IMR-90 (cell line): ENCODE measurements at regions not wholly inside any gene's neighbourhood (a gene's known extent, or its start where the extent isn't known, plus 50 kb on each side); places are given as distances from the start of the nearest gene placed in this dataset.
"Not testable (repeated sequence)": the region's sequence is repeated elsewhere in the genome, so short reads cannot be mapped to it uniquely, and the experiment has no call there.

Experiments used
- ATAC-seq: fragments of 200-7000 bp; cut with Tn5 transposase; 2 replicates; pipeline ENCODE4 v1.9.1; 2020; ENCODE audit warnings: low read depth, mild to moderate bottlenecking, moderate library complexity
- BruUV-seq: library from RNA; stranded (reverse); fragments of 400-500 nt; replicated peaks from 2 replicates; lab custom pipeline; 2021; lab: Mats Ljungman, UMichigan
- CTCF ChIA-PET: fragments of 300-600 bp; formaldehyde crosslinking; extraction: SDS; loops from one replicate; lab custom pipeline; 2021; ENCODE audit warnings: antibody characterized with exemption; lab: Yijun Ruan, JAX
- POLR2A ChIA-PET: fragments of 300-600 bp; sonication (Branson Sonifier 250); formaldehyde crosslinking; loops from one replicate; lab custom pipeline; 2022; ENCODE audit warnings: antibody characterized with exemption; ENCODE audit not compliant: unreplicated experiment; lab: Charles Lee
- DNase-seq: peaks from one replicate; pipeline ENCODE4 v3.0.0; 2013
- H2AFZ ChIP-seq: replicated peaks from 2 replicates; pipeline ENCODE3; 2013; ENCODE audit warnings: low read length, mild to moderate bottlenecking; ENCODE audit not compliant: poor library complexity
- H2AK5ac ChIP-seq: 2 replicates; pipeline ENCODE4 v1.6.1; 2013; ENCODE audit warnings: low read depth, low read length, inconsistent platforms
- H2AK9ac ChIP-seq: replicated peaks from 2 replicates; pipeline ENCODE3; 2013; ENCODE audit warnings: mild to moderate bottlenecking, low read depth, low read length, moderate library complexity; ENCODE audit not compliant: poor library complexity
- H2BK120ac ChIP-seq: 2 replicates; pipeline ENCODE4 v1.6.1; 2013; ENCODE audit warnings: low read depth, low read length, inconsistent platforms
- H2BK15ac ChIP-seq: 3 replicates; pipeline ENCODE4 v1.6.1; 2013; ENCODE audit warnings: low read depth, low read length, inconsistent platforms
- H2BK20ac ChIP-seq: 2 replicates; pipeline ENCODE4 v1.6.1; 2013; ENCODE audit warnings: low read depth, mild to moderate bottlenecking, inconsistent platforms, low read length, moderate library complexity
- H2BK5ac ChIP-seq: 2 replicates; pipeline ENCODE4 v1.6.1; 2013; ENCODE audit warnings: mild to moderate bottlenecking, low read depth, low read length, inconsistent platforms; ENCODE audit not compliant: poor library complexity, severe bottlenecking
- H3K14ac ChIP-seq: replicated peaks from 2 replicates; pipeline ENCODE4 v1.6.1; 2013; ENCODE audit warnings: low read depth, low read length, inconsistent platforms
- H3K18ac ChIP-seq: 2 replicates; pipeline ENCODE4 v1.6.1; 2013; ENCODE audit warnings: low read depth, low read length, control low read depth
- H3K23ac ChIP-seq: 2 replicates; pipeline ENCODE4 v1.6.1; 2013; ENCODE audit warnings: low read depth, low read length, inconsistent platforms
- H3K27ac ChIP-seq: 2 replicates; pipeline ENCODE4 v1.5.1; 2013; ENCODE audit warnings: mild to moderate bottlenecking, control low read depth, low read length; ENCODE audit not compliant: insufficient read depth
- H3K27me3 ChIP-seq: 2 replicates; pipeline ENCODE4 v1.6.1; 2013; ENCODE audit warnings: low read length; ENCODE audit not compliant: control insufficient read depth, insufficient read depth
- H3K36me3 ChIP-seq: 2 replicates; pipeline ENCODE4 v1.6.1; 2013; ENCODE audit warnings: low read length, mixed read lengths; ENCODE audit not compliant: control insufficient read depth, insufficient read depth
- H3K4ac ChIP-seq: 2 replicates; pipeline ENCODE4 v1.6.1; 2013; ENCODE audit warnings: low read depth, low read length, inconsistent platforms
- H3K4me1 ChIP-seq: 2 replicates; pipeline ENCODE4 v1.6.1; 2013; ENCODE audit warnings: low read length, mixed read lengths; ENCODE audit not compliant: control insufficient read depth, insufficient read depth
- H3K4me2 ChIP-seq: 2 replicates; pipeline ENCODE4 v1.6.1; 2013; ENCODE audit warnings: low read depth, mild to moderate bottlenecking, control low read depth, low read length, moderate library complexity
- H3K4me3 ChIP-seq: 2 replicates; pipeline ENCODE4 v1.5.1; 2013; ENCODE audit warnings: low read depth, mild to moderate bottlenecking, control low read depth, low read length, moderate library complexity; ENCODE audit not compliant: insufficient read depth
- H3K56ac ChIP-seq: 2 replicates; pipeline ENCODE4 v1.6.1; 2013; ENCODE audit warnings: low read length, inconsistent platforms; ENCODE audit not compliant: insufficient read depth; ENCODE audit errors: extremely low read depth
- H3K79me1 ChIP-seq, 2 experiments: 2 replicates each; pipeline ENCODE4 v1.6.1; 2013; ENCODE audit warnings: low read length in 2 of 2, inconsistent platforms in 1 of 2, low read depth in 1 of 2
- H3K9ac ChIP-seq: 2 replicates; pipeline ENCODE4 v1.6.1; 2013; ENCODE audit warnings: low read depth, low read length, control low read depth
- H3K9me1 ChIP-seq: 2 replicates; pipeline ENCODE4 v1.6.1; 2013; ENCODE audit warnings: low read length, inconsistent platforms; ENCODE audit not compliant: insufficient read depth
- H3K9me3 ChIP-seq: 2 replicates; pipeline ENCODE4 v1.6.1; 2013; ENCODE audit warnings: low read length; ENCODE audit not compliant: control insufficient read depth, insufficient read depth
- H4K20me1 ChIP-seq: 2 replicates; pipeline ENCODE4 v1.6.1; 2013; ENCODE audit warnings: low read length, inconsistent platforms; ENCODE audit not compliant: insufficient read depth
- H4K5ac ChIP-seq: 2 replicates; pipeline ENCODE4 v1.6.1; 2013; ENCODE audit warnings: mild to moderate bottlenecking, low read depth, low read length, control low read depth
- H4K8ac ChIP-seq, 2 experiments: 2 replicates each; pipeline ENCODE4 v1.6.1; 2013; ENCODE audit warnings: low read depth in 2 of 2, low read length in 2 of 2, control low read depth in 1 of 2, inconsistent platforms in 1 of 2
- H4K91ac ChIP-seq: 2 replicates; pipeline ENCODE4 v1.6.1; 2013; ENCODE audit warnings: low read depth, low read length, inconsistent platforms; ENCODE audit not compliant: insufficient read depth
- WGBS, 2 experiments: methylation state at CpG; one replicate each; pipeline versions ENCODE4 v1.1.5 to v1.1.7; 2013; ENCODE audit warnings: missing lambda C conversion rate in 2 of 2; ENCODE audit not compliant: insufficient read length in 1 of 2; ENCODE audit errors: extremely low coverage in 2 of 2; 5-methylcytosine and 5-hydroxymethylcytosine counted together
- dilution Hi-C: fragments of 300-500 bp; cut with HindIII; formaldehyde crosslinking; loops from one replicate; pipeline ENCODE4 v1.14.3; 2018; ENCODE audit warnings: low sequenced_read_pairs; ENCODE audit not compliant: unreplicated experiment
- in situ Hi-C: fragments of 300-500 bp; cut with MboI; formaldehyde crosslinking; loops from 3 replicates; pipeline ENCODE4 v1.14.3; 2019; ENCODE audit warnings: low sequenced_read_pairs, inconsistent platforms, mixed read lengths
- intact Hi-C: fragments of 100-400 bp; cut with micrococcal nuclease; formaldehyde crosslinking; loops from 2 replicates; pipeline ENCODE4 v1.10.0; 2022

GRCh38 chr15:26026671-26027070, 163.5 kb upstream of the ATP10A start:
- H2BK20ac ChIP-seq, H4K91ac ChIP-seq, H4K8ac ChIP-seq, H2AK5ac ChIP-seq, H3K36me3 ChIP-seq, H3K56ac ChIP-seq, H3K27me3 ChIP-seq, H3K4me1 ChIP-seq, H3K4me2 ChIP-seq, CTCF ChIA-PET, DNase-seq, H3K4me3 ChIP-seq, intact Hi-C loops, H4K20me1 ChIP-seq, H2AK9ac ChIP-seq, H3K9me1 ChIP-seq, H3K18ac ChIP-seq, H2BK120ac ChIP-seq, H3K79me1 ChIP-seq, ATAC-seq, dilution Hi-C loops, H3K9me3 ChIP-seq, H3K14ac ChIP-seq, H3K27ac ChIP-seq, H3K9ac ChIP-seq, H3K4ac ChIP-seq, POLR2A ChIA-PET, H2AFZ ChIP-seq, H4K5ac ChIP-seq, H2BK15ac ChIP-seq, BruUV-seq, H2BK5ac ChIP-seq, H3K23ac ChIP-seq: not testable (repeated sequence)
- in situ Hi-C loops = loop anchor here (25.0 kb wide), 1 partner anchor 236 kb away; no protein-coding TSS in a partner anchor
- no CpG with 5 or more reads among the region's 3 CpGs for WGBS, 2 experiments
